Right lobe of liver (tissue), 4 donors: ENCODE measurements at regions not wholly inside any gene's neighbourhood (a gene's known extent, or its start where the extent isn't known, plus 50 kb on each side); places are given as distances from the start of the nearest gene placed in this dataset.

Source experiments
- CTCF ChIP-seq, 4 donors: fragments of 200-600 bp in 3 of 4; fragments of 450-650 bp in 1 of 4; IDR thresholded peaks; one replicate each; pipeline versions ENCODE4 v1.5.1 to v1.8.0; 2016 to 2022; ENCODE audit warnings: antibody characterized with exemption in 4 of 4, mild to moderate bottlenecking in 2 of 4
- POLR2A ChIP-seq: fragments of 450-650 bp; IDR thresholded peaks from one replicate; pipeline ENCODE4 v1.6.1; 2017; ENCODE audit warnings: antibody characterized with exemption, mild to moderate bottlenecking
- donor health status: DM: no; HTN: no; CAD: no.
- donor health status: DM: no; HTN: no; CAD: no.
- donor health status: DM: no; HTN: yes; CAD: no.

- no peak for TF ChIP-seq POLR2A
- no peak for TF ChIP-seq CTCF (IDR thresholded peaks at IDR 0.05)
These were observed 118.7 kb downstream of the ETNK1 start for GRCh38 chr12:22743700-22744099.
